H1 (cell line): ENCODE measurements at regions not wholly inside any gene's neighbourhood (a gene's known extent, or its start where the extent isn't known, plus 50 kb on each side); places are given as distances from the start of the nearest gene placed in this dataset.

ENCODE experiments used
- CEBPB ChIP-seq: IDR thresholded peaks from 2 replicates; pipeline ENCODE4 v1.6.1; 2012; ENCODE audit warnings: low read depth, low read length
- CTBP2 ChIP-seq: IDR thresholded peaks from 2 replicates; pipeline ENCODE4 v1.7.0; 2011; ENCODE audit warnings: borderline replicate concordance, mild to moderate bottlenecking, moderate library complexity, mixed read lengths, low read length; ENCODE audit not compliant: insufficient read depth, insufficient read length
- EP300 ChIP-seq, 2 experiments: IDR thresholded peaks; 1 replicate in 1 of 2; 2 replicates in 1 of 2; pipeline ENCODE4 v1.6.1; 2011 to 2012; ENCODE audit warnings: low read depth in 2 of 2, low read length in 2 of 2, mild to moderate bottlenecking in 2 of 2, borderline replicate concordance in 1 of 2, inconsistent platforms in 1 of 2, moderate library complexity in 1 of 2
- KDM1A ChIP-seq: fragments of 200-600, 300-600 bp; sonication (generic); IDR thresholded peaks from 2 replicates; pipeline ENCODE4 v1.7.1; 2016; ENCODE audit warnings: mild to moderate bottlenecking, low read length, borderline replicate concordance
- POLR2AphosphoS5 ChIP-seq: IDR thresholded peaks from 2 replicates; pipeline ENCODE4 v1.6.1; 2011; ENCODE audit warnings: low read depth, low read length
- RBBP5 ChIP-seq: IDR thresholded peaks from 2 replicates; pipeline ENCODE4 v1.7.1; 2012; ENCODE audit warnings: low read depth, mild to moderate bottlenecking, inconsistent platforms, low read length, moderate library complexity, borderline replicate concordance
- TEAD4 ChIP-seq: IDR thresholded peaks from 2 replicates; pipeline ENCODE4 v1.6.1; 2012; ENCODE audit warnings: low read depth, low read length, inconsistent platforms, mixed read lengths
- YY1 ChIP-seq: IDR thresholded peaks from 2 replicates; pipeline ENCODE4 v1.6.1; 2011; ENCODE audit warnings: low read depth, mild to moderate bottlenecking, low read length
- TF ChIP-seq, protein P1 (sequence below), 3 experiments: IDR thresholded peaks; 1 replicate in 2 of 3; 2 replicates in 1 of 3; pipeline versions ENCODE4 v1.5.1 to v1.6.1; 2011; ENCODE audit warnings: low read length in 3 of 3, mild to moderate bottlenecking in 3 of 3, inconsistent platforms in 2 of 3, low read depth in 1 of 3, moderate library complexity in 1 of 3; ENCODE audit not compliant: insufficient read depth in 1 of 3; ENCODE audit errors: control extremely low read depth in 1 of 3

GRCh38 chr14:87181288-87181687 is 811.7 kb downstream of the GALC start:
- no peak for TF ChIP-seq POLR2AphosphoS5
- TF ChIP-seq RBBP5 = no peak
- TF ChIP-seq YY1 = no peak
- no peak for TF ChIP-seq CTBP2
- TF ChIP-seq CEBPB = no peak
- TF ChIP-seq TEAD4 = no peak
- TF ChIP-seq, protein P1, sequence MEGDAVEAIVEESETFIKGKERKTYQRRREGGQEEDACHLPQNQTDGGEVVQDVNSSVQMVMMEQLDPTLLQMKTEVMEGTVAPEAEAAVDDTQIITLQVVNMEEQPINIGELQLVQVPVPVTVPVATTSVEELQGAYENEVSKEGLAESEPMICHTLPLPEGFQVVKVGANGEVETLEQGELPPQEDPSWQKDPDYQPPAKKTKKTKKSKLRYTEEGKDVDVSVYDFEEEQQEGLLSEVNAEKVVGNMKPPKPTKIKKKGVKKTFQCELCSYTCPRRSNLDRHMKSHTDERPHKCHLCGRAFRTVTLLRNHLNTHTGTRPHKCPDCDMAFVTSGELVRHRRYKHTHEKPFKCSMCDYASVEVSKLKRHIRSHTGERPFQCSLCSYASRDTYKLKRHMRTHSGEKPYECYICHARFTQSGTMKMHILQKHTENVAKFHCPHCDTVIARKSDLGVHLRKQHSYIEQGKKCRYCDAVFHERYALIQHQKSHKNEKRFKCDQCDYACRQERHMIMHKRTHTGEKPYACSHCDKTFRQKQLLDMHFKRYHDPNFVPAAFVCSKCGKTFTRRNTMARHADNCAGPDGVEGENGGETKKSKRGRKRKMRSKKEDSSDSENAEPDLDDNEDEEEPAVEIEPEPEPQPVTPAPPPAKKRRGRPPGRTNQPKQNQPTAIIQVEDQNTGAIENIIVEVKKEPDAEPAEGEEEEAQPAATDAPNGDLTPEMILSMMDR (IDR thresholded peaks at IDR 0.05; ENCODE audit: control extremely low read depth in 1 of 3, insufficient read depth in 1 of 3, low read depth in 1 of 3, low read length in 3 of 3) = no peak
- TF ChIP-seq EP300 (IDR thresholded peaks at IDR 0.05; ENCODE audit: borderline replicate concordance in 1 of 2, low read depth in 2 of 2, low read length in 2 of 2) = no peak
- TF ChIP-seq KDM1A = no peak
